ENCODE measurements at regions not wholly inside any gene's neighbourhood (a gene's known extent, or its start where the extent isn't known, plus 50 kb on each side); places are given as distances from the start of the nearest gene placed in this dataset.

DNA sequence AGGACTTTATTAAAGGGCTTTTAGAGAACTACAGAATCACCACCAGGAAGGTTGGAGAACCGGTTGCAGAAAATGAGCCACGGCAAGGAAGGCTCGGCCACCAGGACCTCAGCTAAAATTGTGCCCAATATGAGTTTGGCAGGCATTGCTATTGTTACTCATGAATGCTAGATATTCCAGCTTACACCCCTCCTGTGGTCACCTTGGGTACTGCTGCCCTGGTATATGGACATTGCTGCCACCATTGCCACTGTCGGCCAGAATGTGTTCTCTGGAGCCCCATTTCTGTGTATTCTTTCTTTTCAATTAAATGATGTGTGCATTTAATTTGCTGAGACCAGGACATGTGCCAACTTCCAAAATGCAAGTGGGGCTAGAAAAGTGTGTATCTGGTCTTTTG is 626.7 kb upstream of the BOD1L1 start:
- no peak for DNase-seq (ENCODE audit: low read depth)

DNA sequence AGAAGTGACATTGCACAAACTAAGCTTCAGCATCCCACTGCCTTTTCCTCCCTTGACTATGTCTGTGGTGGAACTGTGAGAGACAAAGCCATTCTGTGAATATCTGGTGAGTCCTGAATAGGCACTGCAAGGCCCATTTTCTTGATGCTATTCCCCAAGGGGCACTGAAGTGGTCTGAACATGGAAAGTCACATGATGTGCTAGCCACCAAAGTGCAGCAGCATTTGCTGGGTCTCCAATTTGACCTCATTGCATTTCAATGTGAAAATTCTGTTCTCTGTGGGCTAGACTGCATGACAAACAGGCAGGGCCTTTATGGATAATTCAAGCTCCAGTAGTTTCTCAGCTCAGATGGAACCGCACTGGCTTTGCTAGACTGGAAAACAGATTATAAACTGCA is 627.4 kb upstream of the BOD1L1 start:
- DNase-seq (ENCODE audit: low read depth): no peak

- DNase-seq (ENCODE audit: low read depth): no peak
Measured at GRCh38 chr4:14257903-14258302, 630.4 kb upstream of the BOD1L1 start.

- no peak for DNase-seq (ENCODE audit: low read depth)
Measured at GRCh38 chr4:14259936-14260335, 632.4 kb upstream of the BOD1L1 start.

GRCh38 chr4:14260591-14260990 is 633.1 kb upstream of the BOD1L1 start:
- DNase-seq (ENCODE audit: low read depth): no peak

DNA sequence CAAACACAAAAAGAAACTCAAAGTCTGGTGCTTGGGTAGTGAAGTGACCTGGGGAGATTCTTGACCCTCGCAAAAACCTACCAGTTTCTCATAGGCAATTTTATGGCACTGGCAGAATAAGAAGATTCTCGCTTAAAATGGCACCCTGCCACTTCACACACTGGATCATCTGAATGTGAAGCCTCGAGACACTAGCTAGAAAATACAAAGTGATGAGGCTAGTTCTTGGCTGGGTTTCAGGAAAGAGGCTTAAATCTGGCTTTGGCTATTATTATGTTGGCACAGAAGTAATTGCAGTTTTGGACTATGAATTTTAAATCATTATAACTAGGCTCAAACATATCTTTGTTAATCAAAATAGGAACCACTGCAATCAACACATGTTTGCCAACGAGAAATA is 634.7 kb upstream of the BOD1L1 start:
- DNase-seq (ENCODE audit: low read depth): no peak

GRCh38 chr4:14264437-14264836 is 636.9 kb upstream of the BOD1L1 start:
- no peak for DNase-seq (ENCODE audit: low read depth)

DNA sequence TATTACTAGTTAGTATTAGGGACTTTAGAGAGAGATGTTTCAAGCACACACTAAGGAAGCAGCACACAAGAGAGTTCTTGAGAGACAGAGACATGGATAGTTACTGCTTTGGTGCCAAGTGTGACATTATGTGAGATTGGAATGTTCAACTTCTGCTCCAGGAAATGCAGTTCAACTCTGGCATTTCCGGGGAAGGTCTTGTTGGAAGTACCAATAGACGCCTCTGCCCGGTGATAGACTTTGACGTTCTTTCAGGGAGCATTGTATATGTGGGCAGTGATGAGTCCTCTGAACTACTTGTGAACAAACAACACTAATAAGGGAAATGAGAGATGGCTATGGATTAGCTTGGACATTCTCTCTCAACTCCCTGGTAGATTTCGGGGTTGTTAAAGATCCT is 638.1 kb upstream of the BOD1L1 start:
- DNase-seq (ENCODE audit: low read depth): no peak

- no peak for DNase-seq (ENCODE audit: low read depth)
Measured at GRCh38 chr4:14267373-14268060, 640.0 kb upstream of the BOD1L1 start.

DNA sequence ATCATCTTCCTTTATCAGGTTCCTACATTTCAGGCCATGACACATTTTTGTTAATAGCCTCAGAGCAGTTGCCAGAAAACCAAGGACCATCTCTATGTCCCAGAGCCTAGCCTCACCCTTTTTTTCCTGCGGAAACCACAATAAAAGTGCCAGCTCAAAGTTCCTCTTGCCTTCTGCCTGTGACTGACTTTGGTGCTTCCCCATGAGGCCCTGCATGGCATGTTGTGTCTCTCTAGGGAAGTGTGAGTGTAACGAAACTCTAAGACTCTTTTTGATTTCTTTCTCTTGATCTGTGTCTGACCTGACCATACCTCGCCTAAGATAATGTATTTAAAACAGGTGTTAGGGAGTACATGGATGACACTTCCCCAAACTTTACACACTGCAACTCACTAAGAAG is 642.3 kb upstream of the BOD1L1 start:
- DNase-seq (ENCODE audit: low read depth): no peak

- no peak for DNase-seq (ENCODE audit: low read depth)
Measured at GRCh38 chr4:14272206-14272605, 644.7 kb upstream of the BOD1L1 start.

- no peak for DNase-seq (ENCODE audit: low read depth)
Measured at GRCh38 chr4:14277505-14277904, 650.0 kb upstream of the BOD1L1 start.

GRCh38 chr4:14280567-14280966 is 653.0 kb upstream of the BOD1L1 start:
- no peak for DNase-seq (ENCODE audit: low read depth)

GRCh38 chr4:14284578-14284977 is 657.1 kb upstream of the BOD1L1 start:
- DNase-seq (ENCODE audit: low read depth): no peak

- DNase-seq (ENCODE audit: low read depth): no peak
Measured at GRCh38 chr4:14289708-14290107, 662.2 kb upstream of the BOD1L1 start.

GRCh38 chr4:14293582-14293981 is 666.1 kb upstream of the BOD1L1 start:
- DNase-seq (ENCODE audit: low read depth): no peak

DNA sequence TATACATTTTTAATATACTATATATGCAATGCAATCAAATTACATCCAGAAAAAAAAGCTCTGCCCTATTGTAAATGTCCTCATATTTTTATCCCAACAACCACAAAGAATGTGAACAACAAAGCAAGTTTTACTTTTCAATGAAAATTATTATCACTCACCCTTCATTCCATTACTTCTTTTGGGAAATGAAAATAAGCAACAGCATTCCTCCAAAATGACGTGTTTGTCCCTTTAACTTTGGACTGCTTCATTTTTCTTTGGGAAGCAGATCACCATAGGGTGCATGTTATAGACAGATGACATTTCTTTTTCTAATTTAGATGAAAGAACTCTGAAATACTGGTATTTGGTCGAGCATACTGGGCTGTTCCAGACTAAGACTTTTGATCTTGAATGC is 667.1 kb upstream of the BOD1L1 start:
- no peak for DNase-seq (ENCODE audit: low read depth)

DNA sequence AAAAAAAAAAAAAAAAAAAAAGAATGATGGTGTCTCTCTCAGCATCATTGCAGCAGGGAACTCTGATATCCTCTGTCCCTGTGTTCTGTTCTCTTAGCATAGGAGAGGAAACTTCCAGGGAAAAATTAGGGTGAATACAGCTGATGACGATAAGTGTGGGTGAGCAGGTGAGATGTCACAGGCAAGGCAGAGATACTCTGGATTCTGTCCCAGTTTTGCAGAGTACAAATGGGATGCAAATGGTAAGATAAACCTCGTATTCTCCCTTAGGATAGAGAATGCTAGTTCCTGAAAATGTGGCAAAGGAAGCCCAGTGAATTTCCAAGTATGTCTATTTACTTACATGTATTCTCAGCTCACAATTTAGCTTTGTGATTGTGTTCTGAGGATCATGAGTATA is 671.6 kb upstream of the BOD1L1 start:
- DNase-seq (ENCODE audit: low read depth): no peak

GRCh38 chr4:14302021-14302420 is 674.5 kb upstream of the BOD1L1 start:
- DNase-seq (ENCODE audit: low read depth): no peak

GRCh38 chr4:14303856-14304255 is 676.3 kb upstream of the BOD1L1 start:
- DNase-seq (ENCODE audit: low read depth): no peak

DNA sequence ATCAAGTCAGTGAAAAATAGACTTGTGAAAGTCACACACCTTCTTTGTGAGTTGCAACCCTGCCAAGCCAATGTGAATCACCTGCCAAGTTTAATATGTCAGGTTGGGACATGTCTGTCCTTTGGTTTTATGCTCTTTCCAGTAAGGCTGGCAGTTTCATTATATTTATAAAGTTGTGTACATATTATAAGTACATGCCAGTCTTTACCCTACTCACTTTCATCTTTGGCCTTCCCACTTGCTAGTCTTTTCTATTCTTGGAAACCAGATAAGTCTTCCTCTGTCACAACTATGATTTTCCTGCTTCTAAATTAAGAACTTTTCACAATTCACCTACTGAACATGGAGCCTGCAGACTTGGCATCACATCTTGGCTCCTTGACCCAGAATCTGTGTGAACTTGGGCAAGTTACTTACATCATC is 680.7 kb upstream of the BOD1L1 start:
- no peak for DNase-seq (ENCODE audit: low read depth)

GRCh38 chr4:14309431-14309830 is 681.9 kb upstream of the BOD1L1 start:
- DNase-seq (ENCODE audit: low read depth): no peak

GRCh38 chr4:14313757-14314156 is 686.2 kb upstream of the BOD1L1 start:
- DNase-seq (ENCODE audit: low read depth): no peak

DNA sequence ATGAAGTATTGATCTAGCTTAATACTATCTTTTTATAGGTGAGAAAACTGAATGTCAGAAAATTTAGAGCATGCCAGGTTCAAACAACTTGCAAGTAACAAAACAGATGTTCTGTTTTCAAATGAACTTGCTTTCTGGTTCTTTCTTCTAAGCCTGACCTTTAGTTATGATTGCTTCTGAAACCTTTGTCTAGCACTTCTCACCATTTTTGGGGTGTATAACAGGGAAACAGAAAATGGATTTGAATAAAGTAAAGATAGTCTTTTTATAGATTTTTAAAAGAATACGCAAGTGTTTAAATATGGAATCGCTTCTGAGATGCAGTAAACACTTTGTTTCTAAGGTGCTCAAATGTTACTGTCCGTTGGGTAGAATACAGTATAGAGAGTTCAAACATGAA is 687.2 kb upstream of the CPEB2 start:
- DNase-seq (ENCODE audit: low read depth): no peak

DNA sequence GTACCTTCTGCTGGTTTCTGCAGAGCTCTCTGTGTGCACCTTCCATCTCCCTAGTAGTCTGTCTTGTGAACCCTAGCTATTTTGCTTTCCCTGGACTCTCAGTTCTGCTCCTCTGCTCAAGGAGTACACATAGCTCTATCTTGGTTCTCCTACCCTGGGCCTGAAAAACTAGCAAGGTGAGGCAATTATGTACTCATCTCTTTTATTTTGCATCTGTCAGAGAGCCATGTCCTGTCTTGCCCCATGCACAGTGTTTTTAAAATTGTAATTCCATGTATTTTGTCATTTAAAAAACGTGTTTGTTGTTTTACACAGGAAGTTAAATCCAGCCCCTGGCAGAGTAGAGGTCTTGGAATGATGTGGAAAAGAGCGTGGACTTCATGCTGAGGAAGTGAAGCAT is 684.9 kb upstream of the CPEB2 start:
- no peak for DNase-seq (ENCODE audit: low read depth)

Data from non-pigmented ciliary epithelial cell (primary cell).